ENCODE measurements at regions not wholly inside any gene's neighbourhood (a gene's known extent, or its start where the extent isn't known, plus 50 kb on each side); places are given as distances from the start of the nearest gene placed in this dataset.

DNA sequence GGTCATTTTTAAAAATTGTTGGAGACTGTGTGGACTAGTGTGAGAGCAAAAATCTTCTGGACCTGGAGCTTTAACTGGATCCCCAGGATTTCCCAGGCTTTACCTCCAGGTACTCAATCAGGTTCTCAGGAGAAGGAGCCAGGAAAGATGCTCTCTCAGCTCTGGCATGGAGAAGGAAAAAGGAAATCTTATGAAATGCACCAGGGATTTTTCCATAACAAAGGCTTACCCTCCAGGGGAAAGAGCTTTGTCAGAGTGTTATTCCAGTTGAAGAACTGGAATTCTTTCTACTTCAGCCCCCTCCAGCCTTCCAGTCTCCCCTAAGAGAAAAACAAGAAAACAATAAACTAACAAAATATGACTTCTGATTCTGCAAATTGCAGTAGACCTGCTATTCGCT, 436.7 kb upstream of the ANKRD30A start:
- Histone ChIP-seq H3K36me3 (ENCODE audit: control insufficient read depth in 2 of 4, insufficient read depth in 4 of 4, low read length in 3 of 4) (no peaks in the 10 kb centered on the region), H2BK12ac (ENCODE audit: low read depth, low read length) (no peak overlapping the region), H2BK5ac (ENCODE audit: low read depth, low read length) (no peak overlapping the region), H4K20me1 (replicated peaks in 1 of 2; ENCODE audit: control insufficient read depth in 1 of 2, insufficient read depth in 2 of 2, low read length in 2 of 2) (no peaks in the 10 kb centered on the region), H3K79me2 (ENCODE audit: control insufficient read depth in 1 of 2, insufficient read depth in 2 of 2, low read length in 2 of 2) (no peaks in the 10 kb centered on the region), H2AK5ac (ENCODE audit: low read depth, low read length) (no peak overlapping the region), H3K4me1 (replicated peaks in 1 of 4; ENCODE audit: control insufficient read depth in 3 of 4, insufficient read depth in 4 of 4, low read length in 3 of 4) (peaks cover 0 to 6% (median under 1%) of the 10 kb centered on the region in 4 experiments; a peak in 3 of 7 replicates), H3K14ac (ENCODE audit: insufficient read length) (no peak overlapping the region), H3K9me3 (ENCODE audit: insufficient read depth in 2 of 2, low read depth in 1 of 2, low read length in 1 of 2) (no peaks in the 10 kb centered on the region), H3K23me2 (ENCODE audit: low read depth, low read length) (no peaks in the 10 kb centered on the region), H2BK120ac (replicated peaks; ENCODE audit: low read depth, low read length) (no peak overlapping the region), H2BK20ac (ENCODE audit: low read length) (no peak overlapping the region), H2AFZ (ENCODE audit: low read length) (no peak overlapping the region), H3K23ac (ENCODE audit: insufficient read length) (no peak overlapping the region), H3K4ac (replicated peaks; ENCODE audit: insufficient read length, low read depth, low read length) (no peak overlapping the region), H3K4me2 (ENCODE audit: insufficient read depth in 1 of 2, low read depth in 2 of 2, low read length in 2 of 2) (no peak overlapping the region), H3K4me3 (ENCODE audit: extremely low read depth in 1 of 4, insufficient read depth in 2 of 4, low read depth in 3 of 4, low read length in 4 of 4) (no peak overlapping the region), H4K8ac (ENCODE audit: extremely low read depth, insufficient read depth, low read length) (no peak overlapping the region), H3K79me1 (ENCODE audit: low read depth, low read length) (no peaks in the 10 kb centered on the region), H3K27ac (ENCODE audit: low read depth, low read length) (no peak overlapping the region), H3K56ac (replicated peaks; ENCODE audit: insufficient read length, low read depth, low read length) (no peak overlapping the region), H4K91ac (replicated peaks; ENCODE audit: insufficient read length, low read length) (no peak overlapping the region), H4K5ac (ENCODE audit: insufficient read length, low read depth, low read length) (no peak overlapping the region), H3K27me3 (replicated peaks in 1 of 4; ENCODE audit: control insufficient read depth in 3 of 4, extremely low read depth in 1 of 4, insufficient read depth in 3 of 4, low read length in 3 of 4) (no peaks in the 10 kb centered on the region), H2BK15ac (ENCODE audit: low read length) (no peak overlapping the region), H3K18ac (ENCODE audit: extremely low read depth, low read length) (no peak overlapping the region), H3K9ac (replicated peaks in 1 of 4; ENCODE audit: extremely low read depth in 1 of 4, low read depth in 3 of 4, low read length in 3 of 4) (no peak overlapping the region)
- CTCF ChIA-PET (ENCODE audit: partially characterized antibody): interaction anchor here (0.9 kb wide), 1 partner anchor 8 kb away, joined by 5 read pairs; no protein-coding TSS in a partner anchor
- POLR2A ChIA-PET (ENCODE audit: partially characterized antibody): no interaction called here
- FAIRE-seq (no peak), DNase-seq (ENCODE audit: low read depth in 1 of 2, low spot score in 2 of 2) (no peak)
- TF ChIP-seq, protein P1, sequence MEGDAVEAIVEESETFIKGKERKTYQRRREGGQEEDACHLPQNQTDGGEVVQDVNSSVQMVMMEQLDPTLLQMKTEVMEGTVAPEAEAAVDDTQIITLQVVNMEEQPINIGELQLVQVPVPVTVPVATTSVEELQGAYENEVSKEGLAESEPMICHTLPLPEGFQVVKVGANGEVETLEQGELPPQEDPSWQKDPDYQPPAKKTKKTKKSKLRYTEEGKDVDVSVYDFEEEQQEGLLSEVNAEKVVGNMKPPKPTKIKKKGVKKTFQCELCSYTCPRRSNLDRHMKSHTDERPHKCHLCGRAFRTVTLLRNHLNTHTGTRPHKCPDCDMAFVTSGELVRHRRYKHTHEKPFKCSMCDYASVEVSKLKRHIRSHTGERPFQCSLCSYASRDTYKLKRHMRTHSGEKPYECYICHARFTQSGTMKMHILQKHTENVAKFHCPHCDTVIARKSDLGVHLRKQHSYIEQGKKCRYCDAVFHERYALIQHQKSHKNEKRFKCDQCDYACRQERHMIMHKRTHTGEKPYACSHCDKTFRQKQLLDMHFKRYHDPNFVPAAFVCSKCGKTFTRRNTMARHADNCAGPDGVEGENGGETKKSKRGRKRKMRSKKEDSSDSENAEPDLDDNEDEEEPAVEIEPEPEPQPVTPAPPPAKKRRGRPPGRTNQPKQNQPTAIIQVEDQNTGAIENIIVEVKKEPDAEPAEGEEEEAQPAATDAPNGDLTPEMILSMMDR (IDR thresholded peaks at IDR 0.05; ENCODE audit: control extremely low read depth in 1 of 3, insufficient read depth in 1 of 3, low read depth in 1 of 3, low read length in 3 of 3): no peak
- TF ChIP-seq POU5F1 (IDR thresholded peaks at IDR 0.05; ENCODE audit: low read depth, low read length): 0 out of 2 replicates have a peak, but pooled peaks have one; percentile 17
- 63% methylated on average over 1 of the region's 1 CpG; no CpG with 5 or more reads in 1 of the 2 experiments for WGBS, 2 experiments (ENCODE audit: extremely low coverage in 1 of 2, insufficient coverage in 1 of 2, insufficient read length in 1 of 2, insufficient replicate concordance in 2 of 2, low coverage in 1 of 2, low lambda C conversion rate in 2 of 2, missing lambda C conversion rate in 1 of 2)
